ENCODE measurements at regions not wholly inside any gene's neighbourhood (a gene's known extent, or its start where the extent isn't known, plus 50 kb on each side); places are given as distances from the start of the nearest gene placed in this dataset.
"Not testable (repeated sequence)": the region's sequence is repeated elsewhere in the genome, so short reads cannot be mapped to it uniquely, and the experiment has no call there.

DNA sequence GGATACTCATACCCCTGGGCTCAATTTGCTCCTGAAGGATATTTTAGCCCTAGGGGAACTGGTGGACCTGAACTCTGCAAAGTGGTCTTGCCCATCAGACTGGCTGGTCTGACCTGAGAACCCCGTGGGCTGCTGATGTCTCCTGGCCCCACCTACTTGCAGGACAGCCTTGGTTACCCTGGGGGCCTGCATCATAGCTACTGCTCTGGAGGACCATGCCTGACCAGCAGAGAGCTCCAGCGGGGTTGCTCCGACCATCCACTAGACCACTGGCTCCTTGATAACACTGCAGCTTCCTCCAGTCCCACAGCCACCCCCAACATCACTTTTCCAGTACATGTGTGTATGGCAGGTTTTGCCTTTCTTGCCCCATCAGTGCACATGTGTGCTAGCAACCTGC, 331.6 kb upstream of the BRINP3 start:
- no peaks in the 10 kb centered on the region for H3K4me1 ChIP-seq
- intact Hi-C loops (cut with DNase I), result no loop called here
- TF ChIP-seq, protein P1, sequence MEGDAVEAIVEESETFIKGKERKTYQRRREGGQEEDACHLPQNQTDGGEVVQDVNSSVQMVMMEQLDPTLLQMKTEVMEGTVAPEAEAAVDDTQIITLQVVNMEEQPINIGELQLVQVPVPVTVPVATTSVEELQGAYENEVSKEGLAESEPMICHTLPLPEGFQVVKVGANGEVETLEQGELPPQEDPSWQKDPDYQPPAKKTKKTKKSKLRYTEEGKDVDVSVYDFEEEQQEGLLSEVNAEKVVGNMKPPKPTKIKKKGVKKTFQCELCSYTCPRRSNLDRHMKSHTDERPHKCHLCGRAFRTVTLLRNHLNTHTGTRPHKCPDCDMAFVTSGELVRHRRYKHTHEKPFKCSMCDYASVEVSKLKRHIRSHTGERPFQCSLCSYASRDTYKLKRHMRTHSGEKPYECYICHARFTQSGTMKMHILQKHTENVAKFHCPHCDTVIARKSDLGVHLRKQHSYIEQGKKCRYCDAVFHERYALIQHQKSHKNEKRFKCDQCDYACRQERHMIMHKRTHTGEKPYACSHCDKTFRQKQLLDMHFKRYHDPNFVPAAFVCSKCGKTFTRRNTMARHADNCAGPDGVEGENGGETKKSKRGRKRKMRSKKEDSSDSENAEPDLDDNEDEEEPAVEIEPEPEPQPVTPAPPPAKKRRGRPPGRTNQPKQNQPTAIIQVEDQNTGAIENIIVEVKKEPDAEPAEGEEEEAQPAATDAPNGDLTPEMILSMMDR (IDR thresholded peaks at IDR 0.05), result no peak
- H3K36me3 ChIP-seq, result no peaks in the 10 kb centered on the region
- no peak for DNase-seq
- no peak overlapping the region for H3K9ac ChIP-seq (ENCODE audit: low read depth in 2 of 2, low read length in 2 of 2)
- H3K27me3 ChIP-seq, result no peaks in the 10 kb centered on the region
- no peak overlapping the region for H3K4me3 ChIP-seq
- no peaks in the 10 kb centered on the region for H3K9me3 ChIP-seq
- no peak overlapping the region for H3K27ac ChIP-seq

DNA sequence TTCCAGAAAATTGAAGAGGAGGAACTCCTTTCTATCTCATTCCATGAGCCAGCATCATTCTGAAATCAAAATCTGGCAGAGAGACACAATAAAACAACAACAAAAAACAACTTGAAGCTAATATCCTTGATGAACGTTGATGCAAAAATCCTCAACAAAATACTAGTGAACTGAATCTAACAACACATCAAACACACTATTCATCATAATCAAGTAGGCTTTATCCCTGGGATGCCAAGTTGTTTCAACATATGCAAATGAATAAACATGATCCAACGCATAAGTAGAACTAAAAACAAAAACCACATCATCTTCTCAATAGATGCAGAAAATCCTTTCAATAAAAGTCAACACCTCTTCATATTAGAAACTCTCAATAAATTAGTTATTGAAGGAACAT, 335.3 kb upstream of the BRINP3 start:
- intact Hi-C loops (cut with DNase I), result no loop called here
- Histone ChIP-seq H3K36me3 (no peaks in the 10 kb centered on the region), H3K9me3 (no peaks in the 10 kb centered on the region), H3K27ac (no peak overlapping the region), H3K4me3 (no peak overlapping the region), H3K4me1 (no peaks in the 10 kb centered on the region), H3K9ac (ENCODE audit: low read depth in 2 of 2, low read length in 2 of 2) (no peak overlapping the region), H3K27me3 (no peaks in the 10 kb centered on the region)
- DNase-seq, result no peak
- TF ChIP-seq, protein P1 (IDR thresholded peaks at IDR 0.05), result no peak

DNA sequence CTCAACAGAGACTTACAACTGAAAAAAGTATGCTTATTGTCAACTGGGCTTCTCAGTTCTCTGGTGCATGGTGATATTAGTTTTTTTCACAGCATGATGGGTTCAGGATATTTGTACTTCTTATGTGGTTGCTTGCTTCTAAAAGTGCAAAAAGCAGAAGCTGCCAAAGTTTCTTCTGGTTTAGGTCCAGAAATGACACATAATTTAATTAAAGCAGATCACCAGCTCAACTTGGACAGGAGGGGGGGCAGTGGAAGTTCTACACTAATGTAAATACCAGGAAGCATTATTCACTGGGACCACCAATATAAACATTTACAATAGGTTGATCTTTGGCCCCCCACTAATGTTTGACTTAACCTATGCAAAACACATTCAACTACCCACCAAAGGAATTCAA, 354.8 kb upstream of the BRINP3 start:
- no peaks in the 10 kb centered on the region for H3K4me1 ChIP-seq
- no peak overlapping the region for H3K4me3 ChIP-seq
- no peak overlapping the region for H3K9ac ChIP-seq (ENCODE audit: low read depth in 2 of 2, low read length in 2 of 2)
- no peaks in the 10 kb centered on the region for H3K27me3 ChIP-seq
- TF ChIP-seq, protein P1 (IDR thresholded peaks at IDR 0.05), result no peak
- intact Hi-C loops (cut with DNase I), result no loop called here
- H3K27ac ChIP-seq, result no peak overlapping the region
- H3K9me3 ChIP-seq, result no peaks in the 10 kb centered on the region
- H3K36me3 ChIP-seq, result no peaks in the 10 kb centered on the region
- no peak for DNase-seq

DNA sequence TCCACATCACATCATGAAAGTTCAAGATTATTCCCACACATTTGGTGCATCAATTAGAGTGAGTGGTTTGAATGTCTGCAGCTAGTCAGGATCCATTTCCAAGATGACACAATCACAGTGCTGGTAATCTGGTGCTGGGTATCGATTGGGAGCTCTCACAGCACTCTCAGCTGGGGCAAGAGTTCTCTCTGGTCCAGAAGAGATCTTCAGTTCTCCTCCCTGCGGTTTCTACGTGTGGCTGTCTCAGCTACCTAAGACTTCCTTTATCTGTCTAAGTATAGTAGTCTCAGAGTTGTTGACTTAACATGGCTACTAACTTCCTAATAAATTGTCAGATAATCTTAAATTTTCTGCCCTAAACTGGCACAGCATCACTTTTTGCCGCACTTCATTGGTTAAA, 358.0 kb upstream of the BRINP3 start:
- intact Hi-C loops (cut with DNase I), result no loop called here
- no peaks in the 10 kb centered on the region for H3K4me1 ChIP-seq
- H3K36me3 ChIP-seq, result no peaks in the 10 kb centered on the region
- TF ChIP-seq, protein P1 (IDR thresholded peaks at IDR 0.05), result no peak
- no peak for DNase-seq
- no peak overlapping the region for H3K4me3 ChIP-seq
- H3K27ac ChIP-seq, result no peak overlapping the region
- no peaks in the 10 kb centered on the region for H3K27me3 ChIP-seq
- no peaks in the 10 kb centered on the region for H3K9me3 ChIP-seq
- H3K9ac ChIP-seq (ENCODE audit: low read depth in 2 of 2, low read length in 2 of 2), result no peak overlapping the region

DNA sequence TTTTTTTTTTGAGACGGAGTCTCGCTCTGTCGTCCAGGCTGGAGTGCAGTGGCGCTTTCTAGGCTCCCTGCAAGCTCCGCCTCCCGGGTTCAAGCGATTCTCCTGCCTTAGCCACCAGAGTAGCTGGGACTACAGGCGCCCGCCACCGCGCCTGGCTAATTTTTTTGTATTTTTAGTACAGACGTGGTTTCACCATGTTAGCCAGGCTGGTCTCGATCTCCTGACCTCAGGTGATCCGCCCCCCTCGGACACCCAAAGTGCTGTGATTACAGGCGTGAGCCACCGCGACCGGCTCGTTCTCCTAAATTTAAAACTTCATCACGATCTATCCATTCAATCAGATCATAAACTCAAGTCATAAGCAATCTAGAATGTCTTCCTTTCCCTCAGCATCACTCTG, 359.5 kb upstream of the BRINP3 start:
- H3K9ac ChIP-seq (ENCODE audit: low read depth in 2 of 2, low read length in 2 of 2); H3K36me3 ChIP-seq; DNase-seq; H3K4me1 ChIP-seq; H3K27me3 ChIP-seq; H3K9me3 ChIP-seq; H3K27ac ChIP-seq; H3K4me3 ChIP-seq; intact Hi-C loops (cut with DNase I): not testable (repeated sequence)

DNA sequence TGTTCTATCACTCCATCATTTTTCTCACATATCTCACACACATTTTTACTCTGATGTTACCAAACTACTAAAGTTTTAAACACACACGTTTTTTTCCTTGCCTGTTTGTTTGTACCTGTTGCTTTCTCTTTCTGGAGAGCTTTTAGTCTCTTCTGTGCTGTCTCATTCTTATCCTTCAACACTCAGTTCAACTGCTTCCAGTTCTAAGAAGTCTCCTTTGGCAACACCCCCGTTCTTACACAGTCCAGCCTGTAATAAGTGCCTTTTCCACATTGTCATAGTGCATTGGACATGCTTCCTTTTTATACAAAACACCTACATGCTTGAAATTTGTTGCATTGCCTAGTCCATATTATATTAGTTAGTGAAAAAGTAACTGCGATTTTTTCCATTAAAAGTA, 360.2 kb upstream of the BRINP3 start:
- H3K36me3 ChIP-seq, result no peaks in the 10 kb centered on the region
- TF ChIP-seq, protein P1 (IDR thresholded peaks at IDR 0.05), result no peak
- intact Hi-C loops (cut with DNase I), result no loop called here

More for the DNA sequence above, 360.2 kb upstream of the BRINP3 start:
- no peaks in the 10 kb centered on the region for H3K27me3 ChIP-seq
- H3K9ac ChIP-seq (ENCODE audit: low read depth in 2 of 2, low read length in 2 of 2), result no peak overlapping the region
- no peak overlapping the region for H3K27ac ChIP-seq
- DNase-seq, result no peak
- H3K4me3 ChIP-seq, result no peak overlapping the region
- H3K4me1 ChIP-seq, result no peaks in the 10 kb centered on the region
- no peaks in the 10 kb centered on the region for H3K9me3 ChIP-seq

All from colonic mucosa (tissue), 4 donors.